ENCODE measurements at regions not wholly inside any gene's neighbourhood (a gene's known extent, or its start where the extent isn't known, plus 50 kb on each side); places are given as distances from the start of the nearest gene placed in this dataset.

GRCh38 chr6:27812078-27812804 lies 100.0 kb downstream of the OR2B2 start:
- Histone ChIP-seq H4K20me1 (ENCODE audit: insufficient read depth, low read length) (no peaks in the 10 kb centered on the region), H3K9ac (ENCODE audit: low read length) (no peak overlapping the region), H3K4me2 (ENCODE audit: low read depth, low read length) (peak overlapping the region; percentile 13; the same call in 1 of the 2 replicates), H3K36me3 (replicated peaks; ENCODE audit: insufficient read depth, low read length) (no peaks in the 10 kb centered on the region), H3K27ac (ENCODE audit: low read length) (peak overlapping the region; percentile 37; the same call in 1 of the 2 replicates), H3K9me3 (replicated peaks; ENCODE audit: insufficient read depth, low read length) (no peaks in the 10 kb centered on the region), H3F3A (ENCODE audit: insufficient read depth, low read length) (peaks cover 81% of the 10 kb centered on the region), H3K79me2 (ENCODE audit: low read length) (no peaks in the 10 kb centered on the region), H3K27me3 (replicated peaks; ENCODE audit: insufficient read depth, low read length) (no peaks in the 10 kb centered on the region), H3K4me3 (ENCODE audit: low read length) (no peak overlapping the region), H3K4me1 (ENCODE audit: low read length) (peaks cover 26% of the 10 kb centered on the region), H2AFZ (ENCODE audit: low read length) (no peak overlapping the region), H3K9me2 (replicated peaks; ENCODE audit: insufficient read depth, low read length) (no peaks in the 10 kb centered on the region)
- peak; percentile 6 for DNase-seq
- TF ChIP-seq CTCF (IDR thresholded peaks at IDR 0.05; ENCODE audit: low read length), result no peak
- no peak for TF ChIP-seq EZH2 (optimal IDR thresholded peaks at IDR 0.05; ENCODE audit: low read depth, low read length)
- no peak for TF ChIP-seq EZH2phosphoT487 (IDR thresholded peaks at IDR 0.05; ENCODE audit: low read length)

GRCh38 chr6:27811451-27811772 lies 100.8 kb downstream of the OR2B2 start:
- H3F3A ChIP-seq (ENCODE audit: insufficient read depth, low read length), result peaks cover 79% of the 10 kb centered on the region
- peak overlapping the region; percentile 81 for H3K4me2 ChIP-seq (ENCODE audit: low read depth, low read length)
- H3K9me3 ChIP-seq (replicated peaks; ENCODE audit: insufficient read depth, low read length), result no peaks in the 10 kb centered on the region
- H3K79me2 ChIP-seq (ENCODE audit: low read length), result no peaks in the 10 kb centered on the region
- H2AFZ ChIP-seq (ENCODE audit: low read length), result no peak overlapping the region
- DNase-seq, result peak; percentile 6
- TF ChIP-seq EZH2 (optimal IDR thresholded peaks at IDR 0.05; ENCODE audit: low read depth, low read length) (no peak), CTCF (IDR thresholded peaks at IDR 0.05; ENCODE audit: low read length) (no peak), EZH2phosphoT487 (IDR thresholded peaks at IDR 0.05; ENCODE audit: low read length) (no peak)
- peak overlapping the region; percentile 95 for H3K27ac ChIP-seq (ENCODE audit: low read length)
- H3K9me2 ChIP-seq (replicated peaks; ENCODE audit: insufficient read depth, low read length), result no peaks in the 10 kb centered on the region
- no peaks in the 10 kb centered on the region for H3K36me3 ChIP-seq (replicated peaks; ENCODE audit: insufficient read depth, low read length)
- peaks cover 35% of the 10 kb centered on the region for H3K4me1 ChIP-seq (ENCODE audit: low read length)
- no peaks in the 10 kb centered on the region for H4K20me1 ChIP-seq (ENCODE audit: insufficient read depth, low read length)
- H3K27me3 ChIP-seq (replicated peaks; ENCODE audit: insufficient read depth, low read length), result no peaks in the 10 kb centered on the region
- peak overlapping the region; percentile 84; the same call in 1 of the 2 replicates for H3K9ac ChIP-seq (ENCODE audit: low read length)
- H3K4me3 ChIP-seq (ENCODE audit: low read length), result peak overlapping the region; percentile 77

GRCh38 chr6:27810768-27811450 lies 101.3 kb downstream of the OR2B2 start:
- no peaks in the 10 kb centered on the region for H3K9me3 ChIP-seq (replicated peaks; ENCODE audit: insufficient read depth, low read length)
- H3K9me2 ChIP-seq (replicated peaks; ENCODE audit: insufficient read depth, low read length), result no peaks in the 10 kb centered on the region
- peaks cover 35% of the 10 kb centered on the region for H3K4me1 ChIP-seq (ENCODE audit: low read length)
- peak overlapping the region; percentile 95 for H3K27ac ChIP-seq (ENCODE audit: low read length)
- H4K20me1 ChIP-seq (ENCODE audit: insufficient read depth, low read length), result no peaks in the 10 kb centered on the region
- H3F3A ChIP-seq (ENCODE audit: insufficient read depth, low read length), result peaks cover 79% of the 10 kb centered on the region
- H3K36me3 ChIP-seq (replicated peaks; ENCODE audit: insufficient read depth, low read length), result no peaks in the 10 kb centered on the region
- H2AFZ ChIP-seq (ENCODE audit: low read length), result no peak overlapping the region
- TF ChIP-seq CTCF (IDR thresholded peaks at IDR 0.05; ENCODE audit: low read length) (no peak), EZH2phosphoT487 (IDR thresholded peaks at IDR 0.05; ENCODE audit: low read length) (no peak), EZH2 (optimal IDR thresholded peaks at IDR 0.05; ENCODE audit: low read depth, low read length) (no peak)
- H3K79me2 ChIP-seq (ENCODE audit: low read length), result no peaks in the 10 kb centered on the region
- peak overlapping the region; percentile 81 for H3K4me2 ChIP-seq (ENCODE audit: low read depth, low read length)
- H3K9ac ChIP-seq (ENCODE audit: low read length), result peak overlapping the region; percentile 84
- peak overlapping the region; percentile 77 for H3K4me3 ChIP-seq (ENCODE audit: low read length)
- no peaks in the 10 kb centered on the region for H3K27me3 ChIP-seq (replicated peaks; ENCODE audit: insufficient read depth, low read length)
- peak; percentile 69 for DNase-seq
